ENCODE measurements at regions not wholly inside any gene's neighbourhood (a gene's known extent, or its start where the extent isn't known, plus 50 kb on each side); places are given as distances from the start of the nearest gene placed in this dataset.

GRCh38 chr6:6497976-6498375 is 90.5 kb upstream of the LY86 start:
- WGBS, 2 experiments (ENCODE audit: low coverage in 1 of 2, low lambda C conversion rate in 2 of 2, missing lambda C conversion rate in 2 of 2), result 53 to 54% methylated on average over 1 of the region's 1 CpG
- no peaks in the 10 kb centered on the region for H3K36me3 ChIP-seq (ENCODE audit: low read depth)
- no peaks in the 10 kb centered on the region for H3K79me2 ChIP-seq (ENCODE audit: insufficient read depth)
- H2AFZ ChIP-seq, result no peak overlapping the region
- no peaks in the 10 kb centered on the region for H3K4me1 ChIP-seq (ENCODE audit: insufficient read depth)
- TF ChIP-seq EZH2 (IDR thresholded peaks at IDR 0.05; ENCODE audit: insufficient read depth, poor library complexity, severe bottlenecking) (no peak), EZH2phosphoT487 (IDR thresholded peaks at IDR 0.05; ENCODE audit: insufficient read depth, low read depth) (no peak)
- no peak overlapping the region for H3K4me3 ChIP-seq
- DNase-seq, result no peak
- H3K27ac ChIP-seq, result no peak overlapping the region
- H3K27me3 ChIP-seq (replicated peaks; ENCODE audit: insufficient read depth), result no peaks in the 10 kb centered on the region
- no peaks in the 10 kb centered on the region for H4K20me1 ChIP-seq (ENCODE audit: insufficient read depth)
- H3K4me2 ChIP-seq (ENCODE audit: unreplicated experiment), result no peak overlapping the region
- no peaks in the 10 kb centered on the region for H3K9me2 ChIP-seq (ENCODE audit: insufficient read depth)
- in situ Hi-C loops (cut with MboI), result no loop called here
- no peaks in the 10 kb centered on the region for H3F3A ChIP-seq (ENCODE audit: insufficient read depth)
- H3K9ac ChIP-seq, result no peak overlapping the region
- no peaks in the 10 kb centered on the region for H3K9me3 ChIP-seq (ENCODE audit: low read depth)

GRCh38 chr6:6503191-6503590 is 85.3 kb upstream of the LY86 start:
- Histone ChIP-seq H3K27me3 (replicated peaks; ENCODE audit: insufficient read depth) (no peaks in the 10 kb centered on the region), H3K36me3 (ENCODE audit: low read depth) (no peaks in the 10 kb centered on the region), H2AFZ (no peak overlapping the region), H3K79me2 (ENCODE audit: insufficient read depth) (no peaks in the 10 kb centered on the region), H3K4me1 (ENCODE audit: insufficient read depth) (no peaks in the 10 kb centered on the region), H3K27ac (no peak overlapping the region), H3K4me2 (ENCODE audit: unreplicated experiment) (no peak overlapping the region), H3K9ac (no peak overlapping the region), H3K4me3 (no peak overlapping the region), H4K20me1 (ENCODE audit: insufficient read depth) (no peaks in the 10 kb centered on the region), H3K9me3 (ENCODE audit: low read depth) (no peaks in the 10 kb centered on the region), H3K9me2 (ENCODE audit: insufficient read depth) (no peaks in the 10 kb centered on the region), H3F3A (ENCODE audit: insufficient read depth) (no peaks in the 10 kb centered on the region)
- WGBS, 2 experiments (ENCODE audit: low coverage in 1 of 2, low lambda C conversion rate in 2 of 2, missing lambda C conversion rate in 2 of 2), result 59 to 70% methylated on average over 7 of the region's 7 CpGs
- TF ChIP-seq EZH2 (IDR thresholded peaks at IDR 0.05; ENCODE audit: insufficient read depth, poor library complexity, severe bottlenecking) (no peak), EZH2phosphoT487 (IDR thresholded peaks at IDR 0.05; ENCODE audit: insufficient read depth, low read depth) (no peak)
- in situ Hi-C loops (cut with MboI), result no loop called here
- DNase-seq, result no peak

GRCh38 chr6:6505111-6505510 is 83.4 kb upstream of the LY86 start:
- no peaks in the 10 kb centered on the region for H3K9me2 ChIP-seq (ENCODE audit: insufficient read depth)
- H3K9ac ChIP-seq, result no peak overlapping the region
- no peak overlapping the region for H3K27ac ChIP-seq
- no peaks in the 10 kb centered on the region for H3K36me3 ChIP-seq (ENCODE audit: low read depth)
- H3K79me2 ChIP-seq (ENCODE audit: insufficient read depth), result no peaks in the 10 kb centered on the region
- no peaks in the 10 kb centered on the region for H4K20me1 ChIP-seq (ENCODE audit: insufficient read depth)
- no peak for TF ChIP-seq EZH2phosphoT487 (IDR thresholded peaks at IDR 0.05; ENCODE audit: insufficient read depth, low read depth)
- TF ChIP-seq EZH2 (IDR thresholded peaks at IDR 0.05; ENCODE audit: insufficient read depth, poor library complexity, severe bottlenecking), result no peak
- in situ Hi-C loops (cut with MboI), result no loop called here
- no peak overlapping the region for H3K4me2 ChIP-seq (ENCODE audit: unreplicated experiment)
- H3K4me1 ChIP-seq (ENCODE audit: insufficient read depth), result no peaks in the 10 kb centered on the region
- H3K9me3 ChIP-seq (ENCODE audit: low read depth), result no peaks in the 10 kb centered on the region
- H3K27me3 ChIP-seq (replicated peaks; ENCODE audit: insufficient read depth), result no peaks in the 10 kb centered on the region
- WGBS, 2 experiments (ENCODE audit: low coverage in 1 of 2, low lambda C conversion rate in 2 of 2, missing lambda C conversion rate in 2 of 2), result 26 to 43% methylated on average over 3 of the region's 3 CpGs
- H3F3A ChIP-seq (ENCODE audit: insufficient read depth), result no peaks in the 10 kb centered on the region
- H2AFZ ChIP-seq, result no peak overlapping the region
- DNase-seq, result no peak
- no peak overlapping the region for H3K4me3 ChIP-seq

- Histone ChIP-seq H3K4me3 (no peak overlapping the region), H3F3A (ENCODE audit: insufficient read depth) (no peaks in the 10 kb centered on the region), H3K27me3 (replicated peaks; ENCODE audit: insufficient read depth) (no peaks in the 10 kb centered on the region), H3K27ac (no peak overlapping the region), H3K36me3 (ENCODE audit: low read depth) (no peaks in the 10 kb centered on the region), H2AFZ (no peak overlapping the region), H3K4me1 (ENCODE audit: insufficient read depth) (no peaks in the 10 kb centered on the region), H3K4me2 (ENCODE audit: unreplicated experiment) (no peak overlapping the region), H3K9ac (no peak overlapping the region), H3K9me3 (ENCODE audit: low read depth) (no peaks in the 10 kb centered on the region), H3K9me2 (ENCODE audit: insufficient read depth) (no peaks in the 10 kb centered on the region), H3K79me2 (ENCODE audit: insufficient read depth) (no peaks in the 10 kb centered on the region), H4K20me1 (ENCODE audit: insufficient read depth) (no peaks in the 10 kb centered on the region)
- WGBS, 2 experiments (ENCODE audit: low coverage in 1 of 2, low lambda C conversion rate in 2 of 2, missing lambda C conversion rate in 2 of 2), result 38 to 45% methylated on average over 2 of the region's 2 CpGs
- in situ Hi-C loops (cut with MboI), result no loop called here
- TF ChIP-seq EZH2 (IDR thresholded peaks at IDR 0.05; ENCODE audit: insufficient read depth, poor library complexity, severe bottlenecking) (no peak), EZH2phosphoT487 (IDR thresholded peaks at IDR 0.05; ENCODE audit: insufficient read depth, low read depth) (no peak)
- DNase-seq, result no peak
Measured at GRCh38 chr6:6508643-6509042, 79.9 kb upstream of the LY86 start.

GRCh38 chr6:6509284-6509683 is 79.2 kb upstream of the LY86 start:
- no peaks in the 10 kb centered on the region for H3K27me3 ChIP-seq (replicated peaks; ENCODE audit: insufficient read depth)
- H3K9me3 ChIP-seq (ENCODE audit: low read depth), result no peaks in the 10 kb centered on the region
- H3K36me3 ChIP-seq (ENCODE audit: low read depth), result no peaks in the 10 kb centered on the region
- TF ChIP-seq EZH2phosphoT487 (IDR thresholded peaks at IDR 0.05; ENCODE audit: insufficient read depth, low read depth), result no peak
- no peak for TF ChIP-seq EZH2 (IDR thresholded peaks at IDR 0.05; ENCODE audit: insufficient read depth, poor library complexity, severe bottlenecking)
- H3K4me3 ChIP-seq, result no peak overlapping the region
- no peaks in the 10 kb centered on the region for H3K79me2 ChIP-seq (ENCODE audit: insufficient read depth)
- H3K27ac ChIP-seq, result no peak overlapping the region
- H2AFZ ChIP-seq, result no peak overlapping the region
- H4K20me1 ChIP-seq (ENCODE audit: insufficient read depth), result no peaks in the 10 kb centered on the region
- H3K9ac ChIP-seq, result no peak overlapping the region
- no peaks in the 10 kb centered on the region for H3K4me1 ChIP-seq (ENCODE audit: insufficient read depth)
- no peaks in the 10 kb centered on the region for H3K9me2 ChIP-seq (ENCODE audit: insufficient read depth)
- in situ Hi-C loops (cut with MboI), result no loop called here
- DNase-seq, result no peak
- H3K4me2 ChIP-seq (ENCODE audit: unreplicated experiment), result no peak overlapping the region
- 29% methylated on average over 4 of the region's 4 CpGs for WGBS, 2 experiments (ENCODE audit: low coverage in 1 of 2, low lambda C conversion rate in 2 of 2, missing lambda C conversion rate in 2 of 2)
- no peaks in the 10 kb centered on the region for H3F3A ChIP-seq (ENCODE audit: insufficient read depth)
